ENCODE measurements at regions not wholly inside any gene's neighbourhood (a gene's known extent, or its start where the extent isn't known, plus 50 kb on each side); places are given as distances from the start of the nearest gene placed in this dataset.

DNA sequence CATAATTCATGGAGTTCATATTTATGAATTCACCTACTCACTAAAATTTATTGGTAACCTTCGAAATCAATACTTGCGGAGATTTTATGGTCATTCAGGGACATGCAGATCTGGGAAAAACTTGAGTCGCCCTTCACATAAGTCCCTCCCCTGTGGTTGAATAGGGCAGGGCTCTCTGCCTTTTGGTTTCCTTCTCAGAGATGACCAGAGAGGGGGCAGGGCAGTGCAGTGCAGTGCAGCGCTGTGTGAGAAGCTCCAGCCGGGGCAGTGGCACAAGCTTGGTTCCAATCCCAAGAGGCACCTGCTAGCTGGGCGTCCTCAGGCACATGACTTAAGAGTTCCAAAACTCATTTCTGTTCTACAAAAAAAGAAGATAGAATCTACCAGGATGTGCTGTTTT, 274.4 kb upstream of the RAB6C start:
- H3K4me3 ChIP-seq (ENCODE audit: low read depth, low read length): no peak overlapping the region
- TF ChIP-seq, protein P1, sequence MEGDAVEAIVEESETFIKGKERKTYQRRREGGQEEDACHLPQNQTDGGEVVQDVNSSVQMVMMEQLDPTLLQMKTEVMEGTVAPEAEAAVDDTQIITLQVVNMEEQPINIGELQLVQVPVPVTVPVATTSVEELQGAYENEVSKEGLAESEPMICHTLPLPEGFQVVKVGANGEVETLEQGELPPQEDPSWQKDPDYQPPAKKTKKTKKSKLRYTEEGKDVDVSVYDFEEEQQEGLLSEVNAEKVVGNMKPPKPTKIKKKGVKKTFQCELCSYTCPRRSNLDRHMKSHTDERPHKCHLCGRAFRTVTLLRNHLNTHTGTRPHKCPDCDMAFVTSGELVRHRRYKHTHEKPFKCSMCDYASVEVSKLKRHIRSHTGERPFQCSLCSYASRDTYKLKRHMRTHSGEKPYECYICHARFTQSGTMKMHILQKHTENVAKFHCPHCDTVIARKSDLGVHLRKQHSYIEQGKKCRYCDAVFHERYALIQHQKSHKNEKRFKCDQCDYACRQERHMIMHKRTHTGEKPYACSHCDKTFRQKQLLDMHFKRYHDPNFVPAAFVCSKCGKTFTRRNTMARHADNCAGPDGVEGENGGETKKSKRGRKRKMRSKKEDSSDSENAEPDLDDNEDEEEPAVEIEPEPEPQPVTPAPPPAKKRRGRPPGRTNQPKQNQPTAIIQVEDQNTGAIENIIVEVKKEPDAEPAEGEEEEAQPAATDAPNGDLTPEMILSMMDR (conservative IDR thresholded peaks at IDR 0.05; ENCODE audit: low read depth, low read length): no peak
- no peak for DNase-seq (ENCODE audit: low read depth)

- H3K4me3 ChIP-seq (ENCODE audit: low read depth, low read length): no peak overlapping the region
- no peak for DNase-seq (ENCODE audit: low read depth)
- TF ChIP-seq, protein P1 (conservative IDR thresholded peaks at IDR 0.05; ENCODE audit: low read depth, low read length): no peak
These were observed 271.7 kb upstream of the RAB6C start for GRCh38 chr2:129707800-129708199.

- no peak for DNase-seq (ENCODE audit: low read depth)
- TF ChIP-seq, protein P1 (conservative IDR thresholded peaks at IDR 0.05; ENCODE audit: low read depth, low read length): no peak
- H3K4me3 ChIP-seq (ENCODE audit: low read depth, low read length): no peak overlapping the region
These were observed 271.1 kb upstream of the RAB6C start for GRCh38 chr2:129708221-129708967.

DNA sequence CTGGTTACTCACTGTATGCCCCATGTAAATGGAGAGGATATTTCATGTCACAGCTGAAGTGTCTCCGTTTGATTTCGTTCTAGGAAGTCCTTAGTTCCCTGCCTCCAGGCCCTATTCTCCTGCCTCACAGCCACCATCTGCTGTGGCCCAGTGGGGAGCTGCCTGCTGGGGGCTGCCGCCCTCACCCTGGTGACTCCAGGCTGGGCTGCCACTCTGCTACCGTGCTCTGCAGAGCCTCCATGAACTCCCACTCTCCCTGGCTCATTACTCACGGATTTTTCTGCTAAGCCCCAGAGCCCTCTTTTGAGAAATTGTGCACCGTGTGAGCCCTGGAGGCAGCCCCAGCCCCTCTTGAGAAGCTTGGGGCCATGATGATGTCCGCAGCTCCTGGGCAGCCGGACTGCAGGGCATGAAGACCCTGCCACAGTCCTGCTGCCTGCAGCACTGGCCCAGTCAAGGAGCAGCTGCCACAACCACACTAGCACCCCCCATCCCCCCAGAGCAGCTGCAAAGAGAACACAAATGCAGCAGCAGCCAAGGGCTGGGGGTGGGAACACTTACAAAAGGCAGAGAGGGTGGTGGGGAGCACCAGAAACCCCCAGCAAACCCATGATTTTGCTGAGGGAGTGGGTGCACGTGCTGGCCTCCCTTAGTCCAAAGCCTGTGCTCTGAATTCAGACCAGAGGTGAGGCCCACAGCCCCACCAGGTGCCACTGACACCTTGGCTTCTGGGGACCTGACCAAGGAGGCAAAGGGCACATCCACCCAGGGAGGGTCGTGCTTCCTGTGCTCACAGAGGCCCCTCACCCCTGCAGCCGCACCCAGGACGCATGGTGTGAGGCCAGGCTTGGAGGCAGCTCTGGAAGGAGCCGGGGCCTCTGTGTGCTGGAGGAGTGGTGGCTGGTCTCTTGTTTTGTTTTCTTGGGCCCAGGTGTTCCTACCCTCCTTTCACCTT, 270.2 kb upstream of the RAB6C start:
- DNase-seq (ENCODE audit: low read depth): no peak
- TF ChIP-seq, protein P1 (conservative IDR thresholded peaks at IDR 0.05; ENCODE audit: low read depth, low read length): no peak
- H3K4me3 ChIP-seq (ENCODE audit: low read depth, low read length): no peak overlapping the region

GRCh38 chr2:129709956-129710598, 269.4 kb upstream of the RAB6C start:
- H3K4me3 ChIP-seq (ENCODE audit: low read depth, low read length): no peak overlapping the region
- TF ChIP-seq, protein P1 (conservative IDR thresholded peaks at IDR 0.05; ENCODE audit: low read depth, low read length): no peak
- no peak for DNase-seq (ENCODE audit: low read depth)

- TF ChIP-seq, protein P1 (conservative IDR thresholded peaks at IDR 0.05; ENCODE audit: low read depth, low read length): no peak
- H3K4me3 ChIP-seq (ENCODE audit: low read depth, low read length): no peak overlapping the region
- no peak for DNase-seq (ENCODE audit: low read depth)
These were observed 268.6 kb upstream of the RAB6C start for GRCh38 chr2:129710670-129711495.

Data from choroid plexus epithelial cell (primary cell).